Fibroblast of villous mesenchyme (primary cell): ENCODE measurements at regions not wholly inside any gene's neighbourhood (a gene's known extent, or its start where the extent isn't known, plus 50 kb on each side); places are given as distances from the start of the nearest gene placed in this dataset.

ENCODE experiments used
- DNase-seq: peaks from one replicate; pipeline ENCODE4 v3.0.0-alpha.2; 2010; ENCODE audit warnings: low read depth
- H3K4me3 ChIP-seq: 2 replicates; pipeline ENCODE4 v1.5.1; 2011; ENCODE audit warnings: low read depth, mild to moderate bottlenecking, low read length
- TF ChIP-seq, protein P1 (sequence below): IDR thresholded peaks from 2 replicates; pipeline ENCODE4 v1.5.1; 2012; ENCODE audit warnings: low read depth, mild to moderate bottlenecking, low read length; ENCODE audit not compliant: insufficient read depth

DNA sequence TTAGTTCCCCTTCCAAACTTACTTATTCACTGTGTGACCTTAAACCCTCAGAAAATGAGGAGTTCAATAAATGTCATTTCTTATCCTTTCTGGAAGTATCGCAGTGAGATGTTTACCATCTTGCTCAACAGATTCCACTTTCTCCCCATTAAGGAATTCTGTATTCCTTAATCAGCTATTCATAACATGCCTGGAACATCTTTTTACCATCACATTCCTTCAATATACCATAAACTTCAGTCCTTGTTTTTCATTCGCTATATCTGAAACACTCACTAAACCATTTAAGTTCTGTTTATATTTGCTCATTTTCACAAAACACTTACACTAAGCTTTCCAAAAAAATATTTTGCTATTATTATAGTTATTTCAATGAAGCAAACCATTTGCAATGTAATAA lies 1158.6 kb downstream of the CDH12 start:
- TF ChIP-seq, protein P1, sequence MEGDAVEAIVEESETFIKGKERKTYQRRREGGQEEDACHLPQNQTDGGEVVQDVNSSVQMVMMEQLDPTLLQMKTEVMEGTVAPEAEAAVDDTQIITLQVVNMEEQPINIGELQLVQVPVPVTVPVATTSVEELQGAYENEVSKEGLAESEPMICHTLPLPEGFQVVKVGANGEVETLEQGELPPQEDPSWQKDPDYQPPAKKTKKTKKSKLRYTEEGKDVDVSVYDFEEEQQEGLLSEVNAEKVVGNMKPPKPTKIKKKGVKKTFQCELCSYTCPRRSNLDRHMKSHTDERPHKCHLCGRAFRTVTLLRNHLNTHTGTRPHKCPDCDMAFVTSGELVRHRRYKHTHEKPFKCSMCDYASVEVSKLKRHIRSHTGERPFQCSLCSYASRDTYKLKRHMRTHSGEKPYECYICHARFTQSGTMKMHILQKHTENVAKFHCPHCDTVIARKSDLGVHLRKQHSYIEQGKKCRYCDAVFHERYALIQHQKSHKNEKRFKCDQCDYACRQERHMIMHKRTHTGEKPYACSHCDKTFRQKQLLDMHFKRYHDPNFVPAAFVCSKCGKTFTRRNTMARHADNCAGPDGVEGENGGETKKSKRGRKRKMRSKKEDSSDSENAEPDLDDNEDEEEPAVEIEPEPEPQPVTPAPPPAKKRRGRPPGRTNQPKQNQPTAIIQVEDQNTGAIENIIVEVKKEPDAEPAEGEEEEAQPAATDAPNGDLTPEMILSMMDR: no peak
- DNase-seq: no peak
- no peak overlapping the region for H3K4me3 ChIP-seq

DNA sequence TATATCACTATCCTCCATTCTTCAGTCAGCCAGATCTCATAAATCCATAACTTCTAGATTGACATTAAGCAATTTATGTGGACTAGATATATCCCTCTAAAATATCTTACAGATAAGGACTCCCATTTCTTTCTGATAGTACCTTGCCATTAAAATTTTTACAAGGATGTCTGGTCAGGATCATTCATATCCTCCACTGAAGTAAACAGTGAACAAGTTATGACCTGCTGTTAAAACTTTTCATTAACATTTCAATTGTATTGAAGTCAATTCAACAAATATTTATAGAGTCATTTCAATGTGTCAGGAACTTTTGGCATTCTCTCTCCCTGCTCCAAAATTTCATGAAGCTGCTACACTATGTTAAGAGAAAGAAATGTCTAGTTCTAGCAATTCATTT lies 1159.6 kb downstream of the CDH12 start:
- DNase-seq: no peak
- TF ChIP-seq, protein P1: no peak
- H3K4me3 ChIP-seq: no peak overlapping the region

DNA sequence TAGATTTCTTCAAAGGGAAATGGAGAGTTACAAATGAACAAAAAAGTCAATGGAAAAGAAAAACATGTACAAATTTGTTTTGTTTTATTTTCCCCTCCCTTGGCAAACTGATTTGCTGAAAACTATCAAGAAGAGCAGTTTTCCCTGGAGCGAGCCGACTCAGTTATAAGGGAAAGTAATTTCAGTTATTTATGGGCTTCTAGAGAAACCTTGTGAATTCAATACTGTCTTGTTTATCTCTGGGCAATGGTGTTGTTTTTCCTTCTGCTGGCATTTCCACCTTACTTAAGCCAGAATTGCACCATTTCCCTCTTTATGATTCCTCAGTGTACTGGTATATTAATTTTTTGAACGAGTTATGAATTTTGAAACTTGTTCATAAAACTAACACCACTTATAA lies 1163.6 kb downstream of the CDH12 start:
- no peak for DNase-seq
- H3K4me3 ChIP-seq: no peak overlapping the region
- TF ChIP-seq, protein P1: no peak

DNA sequence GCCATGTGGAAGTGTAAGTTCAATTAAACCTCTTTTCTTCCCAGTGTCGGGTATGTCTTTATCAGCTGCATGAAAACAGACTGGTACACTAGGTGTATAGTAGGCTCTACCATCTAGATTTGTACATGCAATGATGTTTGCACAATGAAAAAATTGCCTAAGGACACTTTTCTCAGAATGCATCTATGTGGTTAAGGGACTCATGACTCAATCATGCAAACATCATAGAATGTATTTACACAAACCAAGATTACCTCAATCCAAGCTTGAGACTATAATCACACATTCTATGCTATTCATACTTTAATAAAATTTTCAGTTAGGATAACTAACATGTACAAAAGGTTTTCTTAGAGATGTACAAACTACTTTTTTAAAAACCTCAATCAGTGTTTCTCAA lies 1164.5 kb downstream of the CDH12 start:
- no peak for DNase-seq
- no peak overlapping the region for H3K4me3 ChIP-seq
- TF ChIP-seq, protein P1: no peak

GRCh38 chr5:21687621-21688020 lies 1165.5 kb downstream of the CDH12 start:
- DNase-seq: no peak
- H3K4me3 ChIP-seq: no peak overlapping the region
- TF ChIP-seq, protein P1: no peak

GRCh38 chr5:21686706-21687105 lies 1166.4 kb downstream of the CDH12 start:
- DNase-seq: no peak
- no peak overlapping the region for H3K4me3 ChIP-seq
- TF ChIP-seq, protein P1: no peak

GRCh38 chr5:21685522-21685921 lies 1167.6 kb downstream of the CDH12 start:
- no peak for DNase-seq
- no peak overlapping the region for H3K4me3 ChIP-seq
- TF ChIP-seq, protein P1: no peak
